ENCODE measurements at regions not wholly inside any gene's neighbourhood (a gene's known extent, or its start where the extent isn't known, plus 50 kb on each side); places are given as distances from the start of the nearest gene placed in this dataset.

GRCh38 chr5:91839233-91839632, 456.1 kb upstream of the ARRDC3 start:
- TF ChIP-seq ZNF317 (CRISPR knock-in tag; IDR thresholded peaks at IDR 0.05; ENCODE audit: borderline replicate concordance, low read depth) (no peak), GABPB1 (CRISPR knock-in tag; IDR thresholded peaks at IDR 0.05) (no peak), CTCF (IDR thresholded peaks at IDR 0.05) (no peak), ZNF121 (CRISPR knock-in tag; IDR thresholded peaks at IDR 0.05) (no peak), MAX (CRISPR knock-in tag; IDR thresholded peaks at IDR 0.05) (no peak), IRF1 (CRISPR knock-in tag; IDR thresholded peaks at IDR 0.05) (no peak), GRHL2 (CRISPR knock-in tag; IDR thresholded peaks at IDR 0.05; ENCODE audit: insufficient replicate concordance, severe bottlenecking) (no peak), JUN (CRISPR knock-in tag; IDR thresholded peaks at IDR 0.05) (no peak), ZNF138 (CRISPR knock-in tag; conservative IDR thresholded peaks at IDR 0.05) (no peak), ZNF281 (CRISPR knock-in tag; IDR thresholded peaks at IDR 0.05) (no peak), TCF7 (CRISPR knock-in tag; IDR thresholded peaks at IDR 0.05; ENCODE audit: low read depth) (no peak), PREB (CRISPR knock-in tag; IDR thresholded peaks at IDR 0.05; ENCODE audit: borderline replicate concordance) (no peak), ZSCAN18 (CRISPR knock-in tag; IDR thresholded peaks at IDR 0.05) (no peak), ATF3 (CRISPR knock-in tag; conservative IDR thresholded peaks at IDR 0.05) (no peak)
